CD4-positive, alpha-beta T cell treated with Interferon alpha-2 for 1 hour (primary cell): ENCODE measurements at regions not wholly inside any gene's neighbourhood (a gene's known extent, or its start where the extent isn't known, plus 50 kb on each side); places are given as distances from the start of the nearest gene placed in this dataset.

Source experiments
- DNase-seq, 2 donors: peaks; one replicate each; pipeline ENCODE4 v3.0.0-alpha.2; 2020 to 2022

DNA sequence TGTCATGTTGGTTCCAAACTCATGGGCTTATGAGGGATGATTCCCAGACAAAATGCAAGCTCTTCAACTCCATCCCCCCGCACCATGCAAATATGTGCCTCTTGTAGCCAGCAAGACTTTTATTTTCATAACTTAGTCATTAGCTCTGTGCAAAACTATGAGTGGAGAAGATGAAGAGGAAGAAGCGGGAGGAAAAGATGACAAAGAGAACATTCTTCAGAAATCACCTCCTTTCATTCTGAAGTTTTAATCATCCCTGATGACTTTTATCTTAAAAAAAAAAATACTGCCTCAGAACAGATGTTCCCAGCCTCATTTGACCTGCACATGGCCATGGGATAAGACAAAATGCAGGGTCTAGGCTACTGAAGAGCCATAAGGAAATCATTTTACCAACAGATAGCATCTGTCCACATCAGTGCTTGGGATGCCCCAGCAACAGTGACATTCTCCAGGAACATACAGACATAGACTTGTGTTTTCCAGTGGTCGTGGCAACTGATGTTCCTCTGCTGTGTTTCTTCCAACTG, 145.5 kb downstream of the WNT5A start:
- DNase-seq = no peak

DNA sequence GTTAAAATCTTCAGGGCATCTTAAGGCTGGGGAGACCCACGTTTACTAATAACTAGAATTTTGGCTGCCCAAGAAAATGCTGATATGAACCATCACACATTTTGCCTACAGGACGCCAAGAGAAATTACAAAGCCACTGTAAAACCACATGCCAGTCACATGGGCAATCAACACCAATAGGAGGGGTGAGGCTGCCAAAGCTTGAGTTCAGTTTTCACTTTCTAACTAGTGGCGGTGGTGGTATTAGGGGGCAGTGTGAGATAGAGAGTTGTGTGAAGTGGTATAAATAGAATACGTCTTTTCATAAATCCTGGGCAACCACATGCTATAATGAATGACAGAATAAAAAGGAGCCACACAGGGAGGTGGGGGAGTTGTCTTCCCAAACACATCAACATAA, 147.3 kb downstream of the WNT5A start:
- no peak for DNase-seq

GRCh38 chr3:55339390-55339789, 147.7 kb downstream of the WNT5A start:
- no peak for DNase-seq

- no peak for DNase-seq
These were observed 149.4 kb downstream of the WNT5A start for GRCh38 chr3:55337641-55338180.

DNA sequence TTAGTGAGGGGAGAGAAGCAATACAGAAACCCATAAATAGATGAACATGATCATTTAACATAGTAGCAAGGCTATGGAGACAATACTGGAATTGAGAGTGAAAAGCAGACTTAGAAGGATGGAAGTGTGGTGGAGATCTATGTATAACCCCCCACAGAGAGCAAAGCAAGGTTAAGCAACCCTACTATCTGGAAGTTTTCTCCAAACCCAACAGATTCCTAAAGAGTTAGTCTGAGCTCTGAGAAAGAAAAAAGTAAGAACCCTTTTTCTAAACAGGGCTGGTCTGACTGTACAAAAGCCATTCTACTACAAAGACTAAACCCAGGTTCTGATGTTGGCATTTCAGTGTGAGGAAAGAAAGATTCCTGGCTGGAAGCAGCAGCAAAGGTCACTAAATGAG, 153.2 kb downstream of the WNT5A start:
- no peak for DNase-seq

DNA sequence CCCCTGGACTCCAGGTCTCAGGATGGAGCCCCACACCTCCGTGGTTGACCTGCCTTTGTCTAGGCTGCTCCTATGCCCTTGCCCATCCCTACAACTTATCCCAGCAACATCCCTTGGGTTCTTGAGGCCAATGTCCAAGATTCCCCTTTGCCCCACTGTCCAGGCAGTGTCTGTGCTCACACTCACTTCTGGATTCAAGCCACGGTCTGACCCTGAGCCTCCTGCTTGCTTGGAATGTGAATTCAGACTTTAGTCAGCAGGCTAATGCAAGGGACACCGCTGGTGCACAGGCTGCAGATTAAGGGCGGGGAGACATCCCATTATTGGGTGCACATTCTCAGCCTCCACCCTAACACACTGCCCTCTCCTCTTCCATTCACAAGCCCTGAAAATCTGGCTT, 154.1 kb downstream of the WNT5A start:
- no peak for DNase-seq

- no peak for DNase-seq
These were observed 154.9 kb downstream of the WNT5A start for GRCh38 chr3:55332176-55332575.

GRCh38 chr3:55331524-55331923, 155.6 kb downstream of the WNT5A start:
- DNase-seq = no peak

- no peak for DNase-seq
These were observed 156.3 kb downstream of the WNT5A start for GRCh38 chr3:55330756-55331155.

DNA sequence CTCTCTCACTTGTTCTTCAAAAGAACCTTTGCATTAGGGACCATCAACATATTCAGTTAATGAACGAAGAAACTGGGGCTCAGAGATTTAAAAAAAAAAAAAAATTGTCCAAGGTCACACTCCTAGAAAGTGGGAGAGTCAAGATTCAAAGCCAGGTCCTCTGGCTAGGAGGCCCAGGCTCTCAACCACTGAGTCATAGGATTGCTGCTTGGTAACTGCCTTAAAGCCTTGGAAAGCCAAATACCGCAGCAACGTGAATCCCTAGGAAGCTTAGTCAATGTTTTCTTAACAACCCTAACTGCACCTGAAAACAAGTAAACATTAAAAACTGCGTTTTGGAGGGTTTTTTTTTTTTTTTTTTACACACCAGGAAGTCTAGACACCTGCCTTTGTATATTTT, 156.8 kb downstream of the WNT5A start:
- no peak for DNase-seq

- DNase-seq = no peak
These were observed 157.3 kb downstream of the WNT5A start for GRCh38 chr3:55329849-55330248.

- no peak for DNase-seq
These were observed 159.8 kb downstream of the WNT5A start for GRCh38 chr3:55327131-55327920.

- DNase-seq = no peak
These were observed 164.5 kb downstream of the WNT5A start for GRCh38 chr3:55322638-55323037.

DNA sequence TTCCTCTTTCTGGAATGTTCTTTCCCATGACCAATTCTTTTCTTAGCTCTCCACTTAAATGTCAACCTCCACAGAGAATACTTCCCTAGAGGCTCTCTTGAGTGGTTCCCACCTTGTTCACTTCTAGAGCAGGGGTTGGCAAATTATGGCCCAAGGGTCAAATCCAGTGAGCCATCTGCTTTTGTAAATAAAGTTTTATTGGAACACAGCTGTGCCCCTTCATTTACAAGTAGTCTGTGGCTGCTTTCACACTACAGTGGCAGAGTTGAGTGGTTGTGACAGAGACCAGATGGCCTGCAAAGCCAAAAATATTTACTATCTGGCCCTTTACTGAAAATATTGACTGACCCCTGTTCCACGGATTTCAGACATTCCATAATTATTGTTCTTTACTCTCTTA, 166.2 kb downstream of the WNT5A start:
- DNase-seq = no peak

DNA sequence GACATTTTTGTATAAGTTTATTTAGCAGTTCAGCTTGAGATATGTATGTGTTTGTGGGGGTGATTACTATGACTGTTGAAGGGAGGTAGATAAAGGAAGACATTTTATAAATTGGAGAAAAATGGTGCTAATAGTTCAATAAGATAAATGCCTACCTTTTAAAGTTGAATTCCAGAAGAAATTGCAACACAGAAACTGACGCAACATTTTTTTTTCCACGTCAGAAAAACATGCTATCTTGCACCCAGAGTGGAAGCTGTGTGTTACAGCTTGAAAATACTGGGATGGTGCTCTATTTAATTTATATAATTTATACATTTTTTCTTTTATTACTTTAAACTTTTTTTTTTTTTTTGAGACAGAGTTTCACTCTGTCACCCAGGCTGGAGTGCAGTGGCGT, 171.7 kb downstream of the WNT5A start:
- no peak for DNase-seq

DNA sequence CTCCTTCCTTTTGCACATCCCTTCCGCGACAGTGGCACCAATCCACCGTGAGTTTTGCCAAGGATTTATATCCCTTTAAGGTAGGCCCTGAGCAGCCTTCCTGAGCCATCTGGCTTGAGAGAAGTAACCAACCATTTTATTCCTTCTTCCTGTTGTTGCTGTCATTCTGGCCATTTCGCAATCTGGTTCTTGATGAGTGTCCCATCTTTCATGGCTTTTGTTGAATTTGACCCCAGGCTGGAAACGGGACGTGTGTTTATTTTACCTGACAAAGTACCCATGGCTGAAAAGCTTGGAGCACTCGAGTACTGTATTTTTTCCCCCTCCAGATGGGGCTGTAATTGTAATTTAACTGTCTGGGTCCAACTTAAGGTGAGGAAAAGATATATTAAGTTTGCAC, 173.4 kb downstream of the WNT5A start:
- DNase-seq = no peak

DNA sequence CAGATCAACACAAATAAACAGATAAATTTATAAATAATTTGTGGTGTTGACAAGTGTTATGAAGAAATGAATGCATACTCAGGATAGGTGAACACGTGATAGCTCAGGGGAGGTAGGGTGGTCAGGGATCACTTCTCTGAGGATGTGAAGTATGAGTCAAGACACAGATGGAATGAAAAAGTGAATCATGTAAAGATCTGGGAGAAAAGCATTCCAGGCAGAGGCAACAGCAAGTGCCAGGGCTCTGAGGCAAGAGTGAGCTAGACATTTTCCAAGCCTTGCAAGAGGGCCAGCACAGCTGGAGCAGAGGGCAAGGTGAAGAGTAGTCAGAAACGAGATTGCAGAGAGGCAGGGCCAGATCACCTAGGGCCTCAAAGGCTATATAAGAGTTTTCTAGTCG, 177.8 kb downstream of the WNT5A start:
- DNase-seq = no peak

DNA sequence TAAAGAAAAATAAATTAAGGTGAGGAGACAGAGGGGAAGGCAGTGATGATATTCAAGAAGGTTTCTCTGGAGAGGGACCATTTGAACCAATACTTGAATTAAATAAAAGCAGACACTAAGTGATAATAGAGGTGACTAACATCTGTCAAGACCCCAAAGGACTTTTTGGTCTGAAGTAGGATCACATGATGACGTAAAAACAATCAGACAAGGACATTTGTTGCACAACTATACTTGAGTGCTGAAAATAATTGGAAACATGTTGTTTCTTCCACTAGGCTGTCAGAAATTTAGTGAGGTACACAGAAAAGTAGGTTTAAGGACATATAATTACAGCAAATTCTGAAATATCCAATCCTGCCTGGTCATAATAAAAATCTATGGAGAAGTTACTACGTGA, 179.5 kb downstream of the WNT5A start:
- DNase-seq = no peak

GRCh38 chr3:55305696-55306485, 181.2 kb downstream of the WNT5A start:
- no peak for DNase-seq

DNA sequence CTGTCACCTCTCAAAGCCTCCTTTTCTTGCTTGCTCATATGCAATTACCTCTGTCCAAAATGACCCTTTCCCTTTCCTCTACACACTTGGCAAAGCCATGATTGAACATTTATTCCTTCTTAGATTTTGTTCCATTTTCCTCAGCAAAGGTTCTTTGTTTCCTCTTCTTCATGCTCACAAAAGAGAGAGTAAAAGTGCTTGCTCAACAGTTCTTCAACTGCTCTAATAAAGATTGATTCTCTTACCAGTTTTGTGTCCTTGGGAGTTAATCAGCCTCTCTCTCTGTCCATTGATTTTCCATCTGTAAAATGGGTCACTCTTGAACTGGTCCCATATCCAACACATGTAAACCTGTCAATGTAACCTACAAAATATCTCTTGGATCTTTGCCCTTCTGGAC, 186.4 kb downstream of the WNT5A start:
- no peak for DNase-seq

GRCh38 chr3:55297706-55298105, 189.4 kb downstream of the WNT5A start:
- DNase-seq = no peak

- DNase-seq = no peak
These were observed 189.9 kb downstream of the WNT5A start for GRCh38 chr3:55297245-55297644.

DNA sequence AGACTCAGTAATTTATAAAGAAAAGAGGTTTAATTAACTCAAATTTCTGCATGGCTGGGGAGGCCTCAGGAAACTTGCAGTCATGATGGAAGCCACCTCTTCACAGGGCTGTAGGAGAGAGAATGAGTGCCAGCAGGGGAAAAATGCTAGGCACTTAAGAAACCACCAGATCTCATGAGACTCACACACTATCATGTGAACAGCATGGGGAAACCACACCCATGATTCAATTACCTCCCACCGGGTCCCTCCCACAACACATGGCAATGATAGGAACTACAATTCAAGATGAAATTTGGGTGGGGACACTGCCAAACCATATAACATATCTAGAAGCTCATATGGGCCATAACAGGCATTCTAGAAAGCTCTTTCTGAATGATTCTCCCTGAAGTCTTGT, 190.3 kb downstream of the WNT5A start:
- no peak for DNase-seq

DNA sequence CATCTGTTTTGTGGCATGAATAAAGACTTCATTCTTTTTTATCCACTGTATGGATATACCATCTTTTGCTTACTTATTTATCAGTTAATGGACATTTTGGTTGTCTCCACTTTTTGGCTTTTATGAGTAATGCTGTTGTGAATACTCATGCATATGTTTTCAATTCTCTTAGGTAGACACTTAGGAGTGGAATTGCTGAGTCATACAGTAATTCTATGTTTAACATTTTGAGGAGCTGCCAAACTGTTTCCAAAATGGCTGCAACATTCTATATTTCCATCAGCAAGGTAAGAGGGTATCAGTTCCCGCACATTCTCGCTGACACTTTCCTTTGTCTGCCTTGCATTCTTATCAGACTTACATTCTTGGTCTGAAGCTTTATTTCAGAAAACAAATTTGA, 191.1 kb downstream of the WNT5A start:
- DNase-seq = no peak
